GM12878 (cell line): ENCODE measurements at regions not wholly inside any gene's neighbourhood (a gene's known extent, or its start where the extent isn't known, plus 50 kb on each side); places are given as distances from the start of the nearest gene placed in this dataset.
A peak's percentile ranks its signal among the peaks of the same experiment; 100 is the strongest.

Source experiments
- BCLAF1 ChIP-seq: fragments of 450-650 bp; IDR thresholded peaks from 2 replicates; pipeline ENCODE4 v1.6.1; 2017; ENCODE audit warnings: antibody characterized with exemption, mild to moderate bottlenecking, moderate library complexity
- CBFB ChIP-seq: IDR thresholded peaks from 2 replicates; pipeline ENCODE4 v1.6.1; 2016; ENCODE audit warnings: antibody characterized with exemption, low read depth
- CEBPB ChIP-seq, 2 experiments: fragments of 150-350 bp in 1 of 2; IDR thresholded peaks; 2 replicates each; pipeline ENCODE4 v1.6.1; 2012 to 2014; ENCODE audit warnings: low read depth in 2 of 2, low read length in 2 of 2, borderline replicate concordance in 1 of 2, inconsistent platforms in 1 of 2
- CHD1 ChIP-seq: IDR thresholded peaks from 2 replicates; pipeline ENCODE4 v1.6.1; 2012; ENCODE audit warnings: low read depth, low read length, improper control_type of control experiment
- CHD2 ChIP-seq: IDR thresholded peaks from 2 replicates; pipeline ENCODE4 v1.6.1; 2011; ENCODE audit warnings: low read depth, low read length, improper control_type of control experiment, borderline replicate concordance
- E2F4 ChIP-seq: IDR thresholded peaks from 2 replicates; pipeline ENCODE4 v1.6.1; 2012; ENCODE audit warnings: low read depth, low read length, improper control_type of control experiment
- EP300 ChIP-seq, 2 experiments: fragments of 150-350 bp in 1 of 2; IDR thresholded peaks; 2 replicates each; pipeline ENCODE4 v1.6.1; 2011 to 2012; ENCODE audit warnings: low read depth in 2 of 2, low read length in 2 of 2, borderline replicate concordance in 1 of 2, improper control_type of control experiment in 1 of 2, inconsistent platforms in 1 of 2; ENCODE audit not compliant: control insufficient read depth in 1 of 2
- ESRRA ChIP-seq: IDR thresholded peaks from 2 replicates; pipeline ENCODE4 v1.6.1; 2012; ENCODE audit warnings: mild to moderate bottlenecking, low read length, improper control_type of control experiment
- FOS ChIP-seq: IDR thresholded peaks from 3 replicates; pipeline ENCODE4 v1.6.1; 2011; ENCODE audit warnings: borderline replicate concordance; ENCODE audit not compliant: insufficient read length; ENCODE audit errors: extremely low read depth
- HSF1 ChIP-seq: fragments of 150-350 bp; IDR thresholded peaks from 2 replicates; pipeline ENCODE4 v1.6.1; 2014; ENCODE audit warnings: mild to moderate bottlenecking, low read depth, low read length
- IKZF1 ChIP-seq: fragments of 450-650 bp; conservative IDR thresholded peaks from 2 replicates; pipeline ENCODE4 v1.6.1; 2017; ENCODE audit warnings: antibody characterized with exemption, mild to moderate bottlenecking
- LARP7 ChIP-seq: fragments of 450-650 bp; IDR thresholded peaks from 2 replicates; pipeline ENCODE4 v1.6.1; 2017; ENCODE audit warnings: mild to moderate bottlenecking
- MEF2B ChIP-seq: fragments of 450-650 bp; IDR thresholded peaks from 2 replicates; pipeline ENCODE4 v1.6.1; 2018; ENCODE audit warnings: mild to moderate bottlenecking, moderate library complexity; ENCODE audit not compliant: partially characterized antibody, poor library complexity, severe bottlenecking
- MTA2 ChIP-seq: fragments of 450-650 bp; IDR thresholded peaks from 2 replicates; pipeline ENCODE4 v1.6.1; 2016; ENCODE audit warnings: low read depth, mild to moderate bottlenecking, moderate library complexity
- MTA3 ChIP-seq: IDR thresholded peaks from 2 replicates; pipeline ENCODE4 v1.6.1; 2012; ENCODE audit warnings: low read length, inconsistent platforms, borderline replicate concordance
- NFYA ChIP-seq: IDR thresholded peaks from 2 replicates; pipeline ENCODE4 v1.6.1; 2011; ENCODE audit warnings: low read depth, mild to moderate bottlenecking, low read length, improper control_type of control experiment, borderline replicate concordance
- RUNX3 ChIP-seq: IDR thresholded peaks from 2 replicates; pipeline ENCODE4 v1.6.1; 2012; ENCODE audit warnings: low read length, inconsistent platforms
- SMAD5 ChIP-seq: IDR thresholded peaks from 2 replicates; pipeline ENCODE4 v1.6.1; 2016; ENCODE audit warnings: antibody characterized with exemption, low read depth
- SRF ChIP-seq, 2 experiments: IDR thresholded peaks; 2 replicates each; pipeline ENCODE4 v1.6.1; 2011; ENCODE audit warnings: low read depth in 2 of 2, low read length in 2 of 2, mild to moderate bottlenecking in 1 of 2, moderate library complexity in 1 of 2
- TAF1 ChIP-seq: IDR thresholded peaks from 2 replicates; pipeline ENCODE4 v1.6.1; 2011; ENCODE audit warnings: mild to moderate bottlenecking, low read depth, low read length, borderline replicate concordance
- YY1 ChIP-seq: IDR thresholded peaks from 2 replicates; pipeline ENCODE4 v1.6.1; 2011; ENCODE audit warnings: low read depth, mild to moderate bottlenecking, low read length
- ZBED1 ChIP-seq: IDR thresholded peaks from 2 replicates; pipeline ENCODE4 v1.6.1; 2016; ENCODE audit warnings: borderline replicate concordance
- ZNF207 ChIP-seq: fragments of 450-650 bp; IDR thresholded peaks from 2 replicates; pipeline ENCODE4 v1.6.1; 2014; ENCODE audit warnings: antibody characterized with exemption, mild to moderate bottlenecking, borderline replicate concordance
- ZNF274 ChIP-seq: IDR thresholded peaks from one replicate; pipeline ENCODE4 v1.8.0; 2011; ENCODE audit not compliant: insufficient read length, insufficient read depth
- ZNF384 ChIP-seq: IDR thresholded peaks from 2 replicates; pipeline ENCODE4 v1.6.1; 2012; ENCODE audit warnings: low read depth, mild to moderate bottlenecking, low read length, improper control_type of control experiment, borderline replicate concordance

GRCh38 chr3:46110701-46111493 is 83.6 kb upstream of the XCR1 start (continued):
- TF ChIP-seq SMAD5 (peak; percentile 42; the same call in 1 of the 2 replicates), MEF2B (peak; percentile 31), BCLAF1 (no peak), ZBED1 (peak; percentile 65; the same call in 1 of the 2 replicates), MTA3 (peak; percentile 79; the same call in 1 of the 2 replicates), ZNF274 (no peak), IKZF1 (peak; percentile 50; the same call in 1 of the 2 replicates), ZNF384 (no peak), SRF (IDR thresholded peaks at IDR 0.05; ENCODE audit: low read depth in 2 of 2, low read length in 2 of 2) (peak; percentile 89 to 98), FOS (peak; percentile 10), YY1 (0 out of 2 replicates have a peak, but pooled peaks have one; percentile 14), MTA2 (0 out of 2 replicates have a peak, but pooled peaks have one; percentile 28), CBFB (peak; percentile 47; the same call in 1 of the 2 replicates), CEBPB (IDR thresholded peaks at IDR 0.05; ENCODE audit: borderline replicate concordance in 1 of 2, low read depth in 2 of 2, low read length in 2 of 2) (0 out of 4 replicates have a peak, but pooled peaks of 1 of the 2 experiments have one; percentile 57), HSF1 (no peak), EP300 (IDR thresholded peaks at IDR 0.05; ENCODE audit: borderline replicate concordance in 1 of 2, control insufficient read depth in 1 of 2, low read depth in 2 of 2, low read length in 2 of 2) (no peak; a peak in 1 of 4 replicates), RUNX3 (peak; percentile 21; the same call in 1 of the 2 replicates), E2F4 (no peak), ZNF207 (peak; percentile 37; the same call in 1 of the 2 replicates), LARP7 (0 out of 2 replicates have a peak, but pooled peaks have one; percentile 30), NFYA (0 out of 2 replicates have a peak, but pooled peaks have one; percentile 15), CHD2 (peak; percentile 62; the same call in 1 of the 2 replicates), ESRRA (0 out of 2 replicates have a peak, but pooled peaks have one; percentile 19), CHD1 (0 out of 2 replicates have a peak, but pooled peaks have one; percentile 64), TAF1 (peak; percentile 75; the same call in 1 of the 2 replicates)
